IPS-NIHi7 (cell line): ENCODE measurements at regions not wholly inside any gene's neighbourhood (a gene's known extent, or its start where the extent isn't known, plus 50 kb on each side); places are given as distances from the start of the nearest gene placed in this dataset.

Experiments
- DNase-seq: peaks from one replicate; pipeline ENCODE4 v3.0.0; 2012; ENCODE audit warnings: mixed read lengths; ENCODE audit errors: extremely low spot score

GRCh38 chr14:65933400-65934069 is 521.0 kb downstream of the FUT8 start:
- DNase-seq, result no peak

GRCh38 chr14:65934070-65934435 is 521.5 kb downstream of the FUT8 start:
- DNase-seq, result no peak

GRCh38 chr14:65936342-65936975 is 523.9 kb downstream of the FUT8 start:
- no peak for DNase-seq

- DNase-seq, result no peak
Observed at GRCh38 chr14:65937079-65937959, 524.8 kb downstream of the FUT8 start.

GRCh38 chr14:65937960-65938316 is 525.4 kb downstream of the FUT8 start:
- no peak for DNase-seq

- no peak for DNase-seq
Observed at GRCh38 chr14:65938738-65939137, 526.2 kb downstream of the FUT8 start.

- DNase-seq, result no peak
Observed at GRCh38 chr14:65939184-65939583, 526.7 kb downstream of the FUT8 start.

- DNase-seq, result no peak
Observed at GRCh38 chr14:65940056-65940735, 527.7 kb downstream of the FUT8 start.

GRCh38 chr14:65941091-65941490 is 528.6 kb downstream of the FUT8 start:
- no peak for DNase-seq

GRCh38 chr14:65943150-65943549 is 530.6 kb downstream of the FUT8 start:
- no peak for DNase-seq

GRCh38 chr14:65943916-65944410 is 531.4 kb downstream of the FUT8 start:
- DNase-seq, result no peak

GRCh38 chr14:65945327-65945726 is 532.8 kb downstream of the FUT8 start:
- no peak for DNase-seq

- no peak for DNase-seq
Observed at GRCh38 chr14:65946494-65946893, 534.0 kb downstream of the FUT8 start.

GRCh38 chr14:65948302-65948701 is 535.8 kb downstream of the FUT8 start:
- no peak for DNase-seq

GRCh38 chr14:65949711-65950516 is 536.3 kb upstream of the CCDC196 start:
- DNase-seq, result no peak

GRCh38 chr14:65954942-65955341 is 531.2 kb upstream of the CCDC196 start:
- no peak for DNase-seq

GRCh38 chr14:65957631-65958205 is 528.5 kb upstream of the CCDC196 start:
- DNase-seq, result peak; percentile 42

- peak; percentile 57 for DNase-seq
Observed at GRCh38 chr14:65958664-65959562, 527.3 kb upstream of the CCDC196 start.

- DNase-seq, result no peak
Observed at GRCh38 chr14:65959563-65960024, 526.6 kb upstream of the CCDC196 start.

GRCh38 chr14:65961004-65961403 is 525.2 kb upstream of the CCDC196 start:
- DNase-seq, result peak; percentile 78
